ENCODE measurements at regions not wholly inside any gene's neighbourhood (a gene's known extent, or its start where the extent isn't known, plus 50 kb on each side); places are given as distances from the start of the nearest gene placed in this dataset.

DNA sequence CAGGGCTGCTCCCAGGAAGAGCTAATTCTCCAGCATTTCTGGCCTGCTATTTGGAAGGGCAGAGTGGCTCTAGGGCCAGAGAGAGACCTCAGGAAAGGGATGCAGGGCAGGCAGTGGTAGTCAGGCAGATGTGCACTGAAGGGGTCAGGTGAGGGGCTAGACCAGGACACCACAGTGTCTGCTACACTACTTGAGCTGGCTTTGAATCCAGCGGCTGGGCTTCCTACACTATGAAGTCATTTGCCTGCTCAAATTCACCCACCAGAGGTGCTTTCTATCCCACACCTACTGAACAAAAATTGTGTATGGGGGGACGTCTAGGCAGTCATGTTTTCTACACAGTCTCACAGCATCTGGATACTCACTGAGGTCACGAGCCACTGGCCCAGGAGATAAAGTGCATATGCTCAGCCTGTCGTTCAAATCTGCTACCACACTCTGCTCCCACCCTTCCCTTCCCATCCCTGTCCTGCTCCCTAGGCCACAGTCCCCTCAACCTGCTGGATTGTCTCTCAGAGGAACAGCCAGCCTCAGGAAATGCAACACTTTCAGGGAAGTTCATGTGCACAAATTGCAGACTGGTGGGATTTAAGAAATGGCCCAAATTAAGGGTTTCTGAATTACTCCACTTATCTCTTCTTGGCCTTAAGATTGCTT, 49.9 kb upstream of the SLC6A11 start:
- TF ChIP-seq EP300 (IDR thresholded peaks at IDR 0.05) (no peak), CTCF (IDR thresholded peaks at IDR 0.05) (no peak)
